ENCODE measurements at regions not wholly inside any gene's neighbourhood (a gene's known extent, or its start where the extent isn't known, plus 50 kb on each side); places are given as distances from the start of the nearest gene placed in this dataset.
"Not testable (repeated sequence)": the region's sequence is repeated elsewhere in the genome, so short reads cannot be mapped to it uniquely, and the experiment has no call there.

- Histone ChIP-seq H3K27ac (ENCODE audit: low read depth, low read length) (no peak overlapping the region), H3K27me3 (ENCODE audit: insufficient read depth, low read length) (no peaks in the 10 kb centered on the region), H2AFZ (ENCODE audit: low read depth, low read length) (no peak overlapping the region), H3K4me1 (ENCODE audit: insufficient read depth, low read length) (no peaks in the 10 kb centered on the region), H3K4me2 (ENCODE audit: low read length) (no peak overlapping the region), H3K36me3 (ENCODE audit: insufficient read depth, low read length) (no peaks in the 10 kb centered on the region), H3K9ac (ENCODE audit: low read length) (no peak overlapping the region), H3K9me3 (ENCODE audit: insufficient read depth, low read depth, low read length) (no peaks in the 10 kb centered on the region), H3K4me3 (ENCODE audit: insufficient read depth, low read depth, low read length) (no peak overlapping the region), H4K20me1 (ENCODE audit: insufficient read depth, low read length) (no peaks in the 10 kb centered on the region), H3K79me2 (ENCODE audit: insufficient read depth, low read length) (no peaks in the 10 kb centered on the region)
- no peak overlapping the region for H3K27ac Mint-ChIP-seq (ENCODE audit: unreplicated experiment)
- no peak for DNase-seq (ENCODE audit: low read depth)
- FAIRE-seq = no peak
- H3K27me3 Mint-ChIP-seq (ENCODE audit: low read depth, unreplicated experiment) = no peaks in the 10 kb centered on the region
- H3K4me3 Mint-ChIP-seq (ENCODE audit: unreplicated experiment) = no peak overlapping the region
- H3K4me1 Mint-ChIP-seq (ENCODE audit: low read depth, unreplicated experiment) = peaks cover 7% of the 10 kb centered on the region
- peaks cover 5% of the 10 kb centered on the region for H3K9me3 Mint-ChIP-seq (ENCODE audit: unreplicated experiment)
- no peak for TF ChIP-seq EZH2 (IDR thresholded peaks at IDR 0.05; ENCODE audit: insufficient read depth, low read length)
- H3K36me3 Mint-ChIP-seq (ENCODE audit: low read depth, unreplicated experiment) = no peaks in the 10 kb centered on the region
These were observed 57.8 kb upstream of the FIBIN start for GRCh38 chr11:26936109-26936508.

- no peaks in the 10 kb centered on the region for H3K27me3 Mint-ChIP-seq (ENCODE audit: low read depth, unreplicated experiment)
- H3K4me2 ChIP-seq (ENCODE audit: low read length) = no peak overlapping the region
- DNase-seq (ENCODE audit: low read depth) = no peak
These were observed 56.5 kb upstream of the FIBIN start for GRCh38 chr11:26937386-26937785.

GRCh38 chr11:26940501-26940900 lies 53.4 kb upstream of the FIBIN start:
- FAIRE-seq; H3K36me3 Mint-ChIP-seq (ENCODE audit: low read depth, unreplicated experiment): not testable (repeated sequence)

More at GRCh38 chr11:26937386-26937785, 56.5 kb upstream of the FIBIN start:
- no peaks in the 10 kb centered on the region for H3K9me3 ChIP-seq (ENCODE audit: insufficient read depth, low read depth, low read length)
- H3K4me3 Mint-ChIP-seq (ENCODE audit: unreplicated experiment) = no peak overlapping the region
- no peak overlapping the region for H3K9ac ChIP-seq (ENCODE audit: low read length)
- H3K27me3 ChIP-seq (ENCODE audit: insufficient read depth, low read length) = no peaks in the 10 kb centered on the region
- no peak overlapping the region for H2AFZ ChIP-seq (ENCODE audit: low read depth, low read length)
- H3K27ac Mint-ChIP-seq (ENCODE audit: unreplicated experiment) = no peak overlapping the region
- no peaks in the 10 kb centered on the region for H3K36me3 ChIP-seq (ENCODE audit: insufficient read depth, low read length)
- H3K27ac ChIP-seq (ENCODE audit: low read depth, low read length) = no peak overlapping the region
- no peak for FAIRE-seq
- no peaks in the 10 kb centered on the region for H4K20me1 ChIP-seq (ENCODE audit: insufficient read depth, low read length)
- H3K4me1 ChIP-seq (ENCODE audit: insufficient read depth, low read length) = no peaks in the 10 kb centered on the region
- H3K9me3 Mint-ChIP-seq (ENCODE audit: unreplicated experiment) = peaks cover 9% of the 10 kb centered on the region
- H3K79me2 ChIP-seq (ENCODE audit: insufficient read depth, low read length) = no peaks in the 10 kb centered on the region
- no peaks in the 10 kb centered on the region for H3K4me1 Mint-ChIP-seq (ENCODE audit: low read depth, unreplicated experiment)
- H3K36me3 Mint-ChIP-seq (ENCODE audit: low read depth, unreplicated experiment) = no peaks in the 10 kb centered on the region
- no peak overlapping the region for H3K4me3 ChIP-seq (ENCODE audit: insufficient read depth, low read depth, low read length)
- no peak for TF ChIP-seq EZH2 (IDR thresholded peaks at IDR 0.05; ENCODE audit: insufficient read depth, low read length)
- no peak for TF ChIP-seq CTCF (IDR thresholded peaks at IDR 0.05; ENCODE audit: insufficient read depth, low read depth, low read length)

GRCh38 chr11:26942356-26942755 lies 51.6 kb upstream of the FIBIN start:
- no peaks in the 10 kb centered on the region for H3K36me3 Mint-ChIP-seq (ENCODE audit: low read depth, unreplicated experiment)
- FAIRE-seq (no peak), DNase-seq (ENCODE audit: low read depth) (no peak)
- peaks cover 22% of the 10 kb centered on the region for H3K4me1 Mint-ChIP-seq (ENCODE audit: low read depth, unreplicated experiment)
- H3K9me3 Mint-ChIP-seq (ENCODE audit: unreplicated experiment) = peaks cover 6% of the 10 kb centered on the region
- no peaks in the 10 kb centered on the region for H3K27me3 Mint-ChIP-seq (ENCODE audit: low read depth, unreplicated experiment)
- Histone ChIP-seq H2AFZ (ENCODE audit: low read depth, low read length) (no peak overlapping the region), H3K4me2 (ENCODE audit: low read length) (no peak overlapping the region), H3K27ac (ENCODE audit: low read depth, low read length) (no peak overlapping the region), H3K36me3 (ENCODE audit: insufficient read depth, low read length) (no peaks in the 10 kb centered on the region), H4K20me1 (ENCODE audit: insufficient read depth, low read length) (no peaks in the 10 kb centered on the region), H3K4me1 (ENCODE audit: insufficient read depth, low read length) (peaks cover 26% of the 10 kb centered on the region), H3K4me3 (ENCODE audit: insufficient read depth, low read depth, low read length) (no peak overlapping the region), H3K27me3 (ENCODE audit: insufficient read depth, low read length) (no peaks in the 10 kb centered on the region), H3K9me3 (ENCODE audit: insufficient read depth, low read depth, low read length) (no peaks in the 10 kb centered on the region), H3K79me2 (ENCODE audit: insufficient read depth, low read length) (no peaks in the 10 kb centered on the region), H3K9ac (ENCODE audit: low read length) (no peak overlapping the region)
- H3K27ac Mint-ChIP-seq (ENCODE audit: unreplicated experiment) = no peak overlapping the region
- TF ChIP-seq CTCF (IDR thresholded peaks at IDR 0.05; ENCODE audit: insufficient read depth, low read depth, low read length) = no peak
- no peak for TF ChIP-seq EZH2 (IDR thresholded peaks at IDR 0.05; ENCODE audit: insufficient read depth, low read length)
- H3K4me3 Mint-ChIP-seq (ENCODE audit: unreplicated experiment) = no peak overlapping the region

More at GRCh38 chr11:26940501-26940900, 53.4 kb upstream of the FIBIN start:
- not testable (repeated sequence) for H3K27me3 Mint-ChIP-seq (ENCODE audit: low read depth, unreplicated experiment); H3K27ac Mint-ChIP-seq (ENCODE audit: unreplicated experiment); DNase-seq (ENCODE audit: low read depth); H3K9me3 ChIP-seq (ENCODE audit: insufficient read depth, low read depth, low read length); H3K27ac ChIP-seq (ENCODE audit: low read depth, low read length); H3K4me3 Mint-ChIP-seq (ENCODE audit: unreplicated experiment); H2AFZ ChIP-seq (ENCODE audit: low read depth, low read length); H3K4me2 ChIP-seq (ENCODE audit: low read length); H3K4me1 ChIP-seq (ENCODE audit: insufficient read depth, low read length); H4K20me1 ChIP-seq (ENCODE audit: insufficient read depth, low read length); H3K9ac ChIP-seq (ENCODE audit: low read length); H3K4me3 ChIP-seq (ENCODE audit: insufficient read depth, low read depth, low read length); H3K4me1 Mint-ChIP-seq (ENCODE audit: low read depth, unreplicated experiment); H3K27me3 ChIP-seq (ENCODE audit: insufficient read depth, low read length); H3K79me2 ChIP-seq (ENCODE audit: insufficient read depth, low read length); H3K36me3 ChIP-seq (ENCODE audit: insufficient read depth, low read length); H3K9me3 Mint-ChIP-seq (ENCODE audit: unreplicated experiment)

Measured in astrocyte (in vitro differentiated cells and primary cell).